Left renal cortex interstitium (tissue), 4 donors: ENCODE measurements at regions not wholly inside any gene's neighbourhood (a gene's known extent, or its start where the extent isn't known, plus 50 kb on each side); places are given as distances from the start of the nearest gene placed in this dataset.

ENCODE experiments used
- DNase-seq, 4 donors: peaks; one replicate each; pipeline ENCODE4 v3.0.0-alpha.2; 2013; ENCODE audit warnings: low read depth in 4 of 4, low spot score in 2 of 4, missing footprints in 1 of 4

DNA sequence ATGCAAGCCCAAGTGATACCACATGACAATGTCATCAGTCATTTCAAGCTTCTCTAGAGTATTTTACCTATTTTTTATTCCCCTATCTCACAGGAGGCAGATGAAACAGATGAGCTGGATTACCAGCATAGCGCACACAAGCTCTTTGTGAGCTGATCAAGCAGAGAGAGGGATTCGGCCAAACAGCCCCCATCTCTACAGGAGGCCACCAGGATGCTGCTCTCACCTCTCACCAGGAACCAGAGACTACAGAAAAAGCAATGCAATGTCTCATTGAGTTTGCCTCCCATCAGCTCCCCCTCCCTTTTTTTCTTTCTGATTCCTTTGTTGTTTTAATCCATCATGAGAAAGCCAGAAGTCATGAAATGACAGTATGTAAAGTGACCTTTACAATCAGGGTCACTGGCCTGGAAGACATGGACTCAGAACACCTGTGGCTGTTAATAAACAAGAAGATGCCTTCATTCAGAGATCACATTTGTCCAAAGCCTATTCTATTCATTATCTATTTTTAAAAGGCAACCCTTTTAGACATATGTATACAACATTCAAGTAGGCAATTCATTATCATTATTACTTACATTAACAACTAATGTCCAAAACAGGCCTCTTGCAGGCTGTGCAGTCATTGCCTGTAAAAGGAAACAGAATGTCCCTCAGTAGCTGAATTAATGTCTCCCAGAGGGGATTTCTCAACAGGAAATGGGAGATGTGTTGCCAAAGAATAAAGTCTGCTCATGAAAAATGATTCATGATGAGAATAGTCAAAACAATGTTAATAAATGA, 656.6 kb downstream of the TBC1D4 start:
- DNase-seq = peak; percentile 7 to 13 (median 10)

DNA sequence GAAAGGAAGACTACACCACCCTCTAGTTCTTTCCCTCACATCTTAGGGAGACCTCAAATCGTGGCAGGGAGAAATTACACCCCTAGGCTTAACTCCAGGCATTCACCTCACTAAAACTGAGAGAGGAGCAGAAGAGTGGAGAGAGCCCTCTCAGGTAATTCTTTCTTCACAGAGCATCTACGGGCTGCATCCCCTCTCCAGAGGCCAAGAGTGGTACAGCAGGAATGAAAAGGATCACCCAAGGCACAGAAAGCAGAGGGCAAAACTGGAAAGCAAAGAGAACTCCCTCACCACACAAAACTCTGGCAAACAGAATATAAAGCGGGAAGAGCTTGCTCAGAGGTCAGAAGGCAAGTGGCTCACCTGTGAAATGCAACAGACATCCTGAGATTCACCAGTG, 661.2 kb downstream of the TBC1D4 start:
- DNase-seq = no peak

DNA sequence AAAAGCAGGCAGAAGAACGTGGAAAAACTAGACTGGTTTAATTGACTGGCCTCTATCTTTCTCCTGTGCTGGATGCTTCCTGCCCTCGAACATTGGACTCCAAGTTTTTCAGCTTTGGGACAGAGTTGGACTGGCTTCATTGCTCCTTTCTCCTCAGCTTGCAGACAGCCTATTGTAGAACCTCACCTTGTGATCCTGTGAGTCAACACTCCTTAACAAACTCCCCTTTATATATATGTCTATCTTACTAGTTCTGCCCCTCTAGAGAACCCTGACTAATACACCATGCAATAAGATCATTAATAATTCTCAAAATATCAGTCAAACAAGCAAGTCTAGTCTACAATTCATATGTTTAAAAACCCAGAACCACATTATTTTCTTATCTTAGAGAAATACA, 662.4 kb downstream of the TBC1D4 start:
- no peak for DNase-seq

DNA sequence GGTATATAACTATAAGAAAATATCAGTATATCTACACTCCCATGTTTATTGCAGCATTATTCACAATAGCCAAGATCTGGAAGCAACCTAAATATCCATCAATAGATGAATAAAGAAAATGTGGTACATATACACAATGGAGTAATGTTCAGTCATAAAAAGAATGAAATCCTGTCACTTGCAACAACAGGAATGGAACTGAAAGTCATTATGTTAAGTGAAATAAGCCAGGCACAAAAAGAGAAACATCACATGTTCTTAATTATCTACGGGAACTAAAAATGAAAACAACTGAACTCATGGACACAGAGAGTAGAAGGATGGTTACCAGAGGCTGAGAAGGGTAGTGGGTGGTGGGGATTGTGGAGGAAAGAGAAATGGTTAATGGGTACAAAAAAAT, 665.2 kb downstream of the TBC1D4 start:
- no peak for DNase-seq

DNA sequence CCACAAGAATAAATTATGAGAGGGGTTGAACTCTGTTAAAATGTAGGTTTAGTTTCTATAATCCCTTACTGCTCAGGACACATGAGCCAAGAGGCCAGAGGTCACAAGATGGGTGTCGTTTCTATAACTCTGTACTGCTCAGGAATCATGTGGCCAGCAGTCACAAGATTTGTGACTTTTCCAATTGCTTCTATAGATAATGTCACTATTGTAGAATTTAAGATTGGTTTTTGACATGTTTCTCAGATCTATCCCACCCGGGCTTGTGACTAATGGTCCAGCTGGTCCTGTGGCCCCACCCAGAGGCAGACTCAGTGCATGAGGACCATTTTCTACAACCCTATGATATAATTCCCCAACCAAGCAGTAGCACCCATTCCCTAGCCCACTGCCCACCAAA, 662.0 kb upstream of the KLF12 start:
- DNase-seq = no peak

DNA sequence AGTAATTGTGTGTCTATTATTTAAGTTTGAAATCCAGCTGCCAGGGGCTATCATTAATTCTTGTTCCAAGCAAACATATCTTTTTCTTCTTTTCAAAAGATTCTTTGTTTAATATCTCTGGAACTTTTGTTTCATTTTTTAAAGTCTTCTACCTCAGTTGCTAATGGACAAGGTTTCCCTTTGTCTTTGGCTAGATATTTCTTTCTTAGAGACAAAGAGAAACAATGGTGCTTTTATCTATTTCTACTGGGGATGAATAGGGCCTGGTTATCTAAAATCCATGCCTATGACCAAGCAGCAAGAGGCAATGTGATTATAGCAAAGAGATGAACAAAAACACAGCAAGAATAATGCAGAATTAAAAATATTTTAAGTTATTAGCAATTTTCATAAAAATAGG, 661.3 kb upstream of the KLF12 start:
- DNase-seq = no peak

DNA sequence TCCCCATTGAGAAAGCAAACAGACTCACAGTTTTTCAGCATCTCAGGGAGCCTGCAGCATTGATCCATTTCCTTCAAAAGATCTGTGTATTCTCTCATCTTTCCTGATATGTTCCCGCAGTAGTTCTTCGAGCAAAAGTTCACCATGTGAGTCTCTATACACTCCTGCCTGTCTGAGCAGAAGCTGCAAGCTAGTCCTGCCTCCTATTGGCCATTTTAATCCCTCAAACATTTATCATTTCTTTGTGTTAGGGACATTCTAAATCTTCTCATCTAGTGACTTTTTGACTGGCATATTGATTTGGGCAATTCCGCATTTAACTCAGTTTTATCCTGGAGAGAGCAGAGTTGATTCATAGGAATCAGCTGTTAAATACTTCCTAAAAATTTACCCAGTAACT, 660.4 kb upstream of the KLF12 start:
- DNase-seq = no peak

DNA sequence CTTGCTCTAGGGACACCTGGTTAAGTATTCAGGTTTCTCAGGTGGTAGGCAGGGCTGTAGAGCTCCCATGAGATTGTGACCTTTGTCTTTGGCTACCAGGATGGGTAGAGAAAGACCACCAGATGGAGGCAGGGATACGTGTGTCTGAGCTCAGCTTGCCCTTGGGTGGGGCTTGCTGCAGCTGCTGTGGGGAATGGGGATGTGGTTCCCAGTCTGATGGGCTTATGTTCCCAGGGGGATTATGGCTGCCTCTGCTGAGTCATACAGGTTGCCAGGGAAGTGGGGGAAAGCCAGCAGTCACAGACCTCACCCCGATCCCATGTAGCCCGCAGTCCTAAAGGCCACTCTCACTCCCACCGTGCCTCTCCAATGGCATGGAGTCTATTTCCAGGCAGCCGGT, 659.9 kb upstream of the KLF12 start:
- no peak for DNase-seq

DNA sequence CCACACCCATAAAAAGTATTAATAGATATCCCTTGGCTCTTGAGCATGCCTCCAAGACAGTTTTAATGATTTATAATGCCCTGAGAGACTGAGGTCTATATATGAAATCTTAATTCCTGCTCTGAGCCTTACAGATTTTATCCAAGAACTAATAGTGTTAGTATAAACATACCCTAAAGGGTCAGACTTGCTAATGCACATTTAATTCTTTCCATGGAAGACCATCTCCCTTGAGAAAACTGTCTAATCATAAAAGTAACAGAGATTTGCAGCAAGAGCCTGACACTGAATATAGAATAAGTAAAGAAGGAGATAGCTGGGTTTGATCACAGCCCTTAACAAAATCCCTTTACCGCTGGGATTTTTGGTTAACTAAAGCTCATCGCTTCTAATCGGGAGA, 650.8 kb upstream of the KLF12 start:
- no peak for DNase-seq

DNA sequence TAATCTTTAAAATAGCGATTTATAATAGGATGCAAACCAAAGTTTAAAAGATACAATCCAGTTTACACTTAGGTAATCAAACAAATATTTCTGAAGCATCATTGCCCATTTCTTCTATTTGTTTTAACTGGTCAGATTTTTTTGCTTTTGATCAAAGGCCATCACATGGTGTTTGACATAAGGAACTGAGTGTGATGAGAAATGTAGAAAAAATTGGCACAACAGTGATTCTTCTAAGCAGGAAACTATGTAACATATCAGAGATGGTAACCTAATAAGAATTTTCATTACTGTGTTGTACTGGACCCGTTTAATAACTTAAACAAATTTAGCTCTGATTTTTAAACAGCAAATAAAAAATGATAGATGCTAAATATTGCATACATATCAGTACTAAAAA, 644.7 kb upstream of the KLF12 start:
- DNase-seq = no peak

DNA sequence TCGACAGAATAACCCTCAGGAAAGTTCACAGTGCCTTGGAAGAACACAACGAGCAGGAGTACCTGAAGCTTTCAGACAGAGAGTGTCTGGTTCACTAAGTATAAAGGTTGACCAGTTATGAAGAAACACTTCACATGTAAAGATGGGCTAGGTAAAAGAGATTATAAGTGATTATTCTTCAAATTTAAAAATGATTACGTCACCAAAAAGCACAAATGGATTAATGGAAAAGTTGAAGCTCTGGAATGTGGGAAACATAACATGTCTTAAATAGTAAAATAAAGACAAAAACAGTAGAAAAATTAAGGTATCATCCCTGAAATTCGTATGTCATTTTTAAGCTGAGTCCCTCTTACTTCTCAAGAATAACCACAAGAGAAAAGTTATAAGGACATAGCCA, 643.9 kb upstream of the KLF12 start:
- no peak for DNase-seq

DNA sequence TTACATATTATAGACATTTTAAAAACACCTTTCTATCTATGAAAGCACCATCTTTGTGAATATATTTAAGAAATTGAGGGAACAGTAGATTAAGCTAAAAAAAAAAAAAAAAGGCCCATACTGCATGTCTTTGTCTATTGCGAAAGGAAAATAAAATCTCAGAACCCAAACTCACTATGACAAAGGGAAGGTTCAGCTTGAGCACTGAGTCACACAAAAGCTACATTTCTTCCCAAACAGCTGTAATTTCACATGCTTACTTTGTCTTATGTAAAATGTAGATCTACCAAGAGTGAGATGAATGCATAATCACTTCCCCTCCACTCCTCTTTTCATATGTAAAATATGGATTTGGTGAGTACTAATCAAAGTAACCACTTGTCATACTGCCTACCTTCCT, 640.1 kb upstream of the KLF12 start:
- no peak for DNase-seq

DNA sequence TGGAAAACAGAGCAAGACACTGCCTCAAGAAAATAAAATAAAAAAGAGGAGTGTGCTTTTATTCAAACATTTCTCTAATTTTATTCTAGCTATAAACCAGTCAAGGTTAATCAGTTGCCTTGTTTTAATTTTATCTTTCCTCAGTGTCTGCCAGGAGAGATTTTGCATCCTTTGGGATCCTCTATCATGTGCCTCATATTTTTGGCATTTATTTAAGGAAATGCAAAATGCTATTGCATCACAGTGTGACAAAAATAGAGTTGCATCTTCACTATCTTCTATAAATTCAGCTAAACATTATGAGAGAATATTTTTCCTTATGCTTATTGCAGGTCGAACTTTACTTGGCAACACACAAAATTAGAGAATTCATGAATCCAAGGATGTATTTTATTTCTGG, 639.0 kb upstream of the KLF12 start:
- no peak for DNase-seq

DNA sequence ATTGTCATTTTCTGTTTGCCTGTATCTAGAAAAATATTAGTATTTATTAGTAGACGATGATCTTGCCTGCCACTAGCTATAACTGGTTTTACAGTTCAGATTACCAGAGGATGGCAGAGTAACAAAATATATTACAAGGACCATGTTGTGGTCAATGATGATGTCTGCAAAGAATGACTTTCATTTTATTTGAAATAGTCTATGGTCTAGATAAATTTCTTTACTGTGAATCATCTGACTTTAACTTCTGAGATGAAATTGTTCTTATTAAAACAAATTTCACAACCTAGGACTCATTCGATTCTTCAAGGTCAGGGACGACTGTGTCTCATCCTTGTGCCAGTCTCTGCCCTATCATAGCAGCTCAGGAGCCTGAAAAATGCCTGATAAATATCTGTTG, 637.8 kb upstream of the KLF12 start:
- DNase-seq = no peak

DNA sequence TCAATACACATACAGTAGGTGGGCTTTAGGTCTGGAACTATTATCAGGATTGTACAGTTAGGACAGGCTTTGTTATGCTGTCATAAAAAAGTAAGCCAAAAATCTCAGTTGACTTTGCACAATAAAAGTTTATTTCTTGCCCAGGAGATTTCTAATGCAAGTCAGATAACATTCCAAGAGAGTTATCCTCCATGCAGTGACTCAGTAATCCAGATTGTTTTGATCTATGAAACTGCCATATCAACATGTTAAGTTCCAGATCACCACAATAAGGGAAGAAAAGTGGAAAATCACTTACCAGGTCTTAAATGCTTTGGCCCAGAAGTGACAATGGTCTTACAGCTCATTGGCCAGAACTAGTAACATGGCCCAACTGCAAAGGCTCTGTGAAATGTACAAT, 636.2 kb upstream of the KLF12 start:
- DNase-seq = no peak

DNA sequence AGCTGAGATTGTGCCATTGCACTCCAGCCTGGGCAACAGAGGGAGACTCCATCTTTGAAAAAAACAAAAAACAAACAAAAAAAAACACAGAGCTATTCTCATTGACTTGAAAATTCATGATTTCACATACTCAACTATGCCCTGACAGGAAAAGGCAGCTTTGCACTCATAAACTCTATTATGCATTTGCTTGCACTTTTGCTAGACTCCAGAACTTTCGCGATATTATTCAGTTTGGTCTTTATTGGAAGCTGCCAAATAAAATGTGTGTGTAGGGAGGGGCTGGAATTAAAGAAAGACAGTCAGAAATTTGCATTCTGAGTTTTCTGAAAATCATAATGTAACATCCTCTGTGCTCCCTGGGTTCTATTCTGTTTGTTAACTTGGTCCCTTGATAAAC, 635.1 kb upstream of the KLF12 start:
- no peak for DNase-seq

DNA sequence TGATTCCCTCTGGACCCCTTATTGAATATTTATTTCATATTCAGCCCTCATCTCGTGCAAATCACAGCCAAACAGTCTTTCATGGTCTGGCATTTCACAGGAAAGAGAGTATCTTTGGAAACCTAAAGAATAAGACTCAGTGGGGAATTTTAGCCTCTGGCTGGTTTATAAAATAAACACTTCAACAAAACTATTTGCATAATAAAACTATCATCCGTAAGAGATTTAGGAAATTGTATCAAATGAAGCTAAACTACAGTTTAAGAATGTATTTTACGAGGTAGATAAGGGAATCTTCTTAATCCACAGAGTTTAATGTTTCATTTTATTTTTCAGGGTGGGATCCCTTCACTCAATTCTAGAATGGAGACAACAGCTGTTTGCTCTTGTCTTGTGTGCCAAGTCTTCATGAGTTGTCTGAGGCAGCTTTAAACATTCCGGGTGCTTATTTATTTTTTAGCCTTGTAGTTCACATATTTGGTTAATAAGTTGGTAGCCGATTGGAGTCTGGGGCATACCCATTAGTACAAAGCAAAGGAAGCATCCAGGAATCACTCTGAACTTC, 634.4 kb upstream of the KLF12 start:
- no peak for DNase-seq

DNA sequence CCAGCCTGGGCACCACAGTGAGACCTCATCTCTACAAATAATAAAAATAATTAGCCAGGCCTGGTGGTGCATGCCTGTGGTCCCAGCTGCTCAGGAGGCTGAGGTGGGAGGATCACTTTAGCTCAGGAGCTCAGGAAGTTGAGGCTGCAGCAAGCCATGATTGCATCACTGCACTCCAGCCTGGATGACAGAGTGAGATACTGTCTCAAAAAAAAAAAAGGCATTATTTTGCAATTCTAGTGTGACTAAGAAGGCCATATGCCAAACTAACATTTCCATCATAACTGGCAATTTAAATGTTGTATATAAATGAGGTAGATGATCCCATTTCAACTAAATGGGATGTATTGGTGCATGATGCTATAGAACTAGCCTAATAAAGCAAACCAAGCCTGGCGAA, 632.8 kb upstream of the KLF12 start:
- DNase-seq = no peak

DNA sequence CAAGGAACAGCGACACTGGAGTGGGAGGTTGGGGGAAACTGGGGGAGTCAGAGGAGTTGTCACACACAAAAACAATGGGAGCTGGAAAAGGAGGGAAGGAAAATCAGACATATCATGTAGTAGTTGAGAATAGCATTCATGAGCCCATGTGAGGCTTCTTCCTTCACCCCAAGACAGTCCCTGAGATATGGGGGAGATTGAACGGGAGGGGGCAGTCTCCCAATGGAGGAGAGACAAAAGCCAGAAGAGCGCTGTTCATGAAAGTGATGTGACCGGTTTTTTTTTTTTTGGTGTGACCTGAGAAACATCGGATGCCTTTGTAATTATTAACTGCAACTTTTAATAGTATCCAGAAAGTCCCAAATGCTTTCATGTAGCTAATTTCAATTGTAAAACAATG, 631.8 kb upstream of the KLF12 start:
- no peak for DNase-seq

DNA sequence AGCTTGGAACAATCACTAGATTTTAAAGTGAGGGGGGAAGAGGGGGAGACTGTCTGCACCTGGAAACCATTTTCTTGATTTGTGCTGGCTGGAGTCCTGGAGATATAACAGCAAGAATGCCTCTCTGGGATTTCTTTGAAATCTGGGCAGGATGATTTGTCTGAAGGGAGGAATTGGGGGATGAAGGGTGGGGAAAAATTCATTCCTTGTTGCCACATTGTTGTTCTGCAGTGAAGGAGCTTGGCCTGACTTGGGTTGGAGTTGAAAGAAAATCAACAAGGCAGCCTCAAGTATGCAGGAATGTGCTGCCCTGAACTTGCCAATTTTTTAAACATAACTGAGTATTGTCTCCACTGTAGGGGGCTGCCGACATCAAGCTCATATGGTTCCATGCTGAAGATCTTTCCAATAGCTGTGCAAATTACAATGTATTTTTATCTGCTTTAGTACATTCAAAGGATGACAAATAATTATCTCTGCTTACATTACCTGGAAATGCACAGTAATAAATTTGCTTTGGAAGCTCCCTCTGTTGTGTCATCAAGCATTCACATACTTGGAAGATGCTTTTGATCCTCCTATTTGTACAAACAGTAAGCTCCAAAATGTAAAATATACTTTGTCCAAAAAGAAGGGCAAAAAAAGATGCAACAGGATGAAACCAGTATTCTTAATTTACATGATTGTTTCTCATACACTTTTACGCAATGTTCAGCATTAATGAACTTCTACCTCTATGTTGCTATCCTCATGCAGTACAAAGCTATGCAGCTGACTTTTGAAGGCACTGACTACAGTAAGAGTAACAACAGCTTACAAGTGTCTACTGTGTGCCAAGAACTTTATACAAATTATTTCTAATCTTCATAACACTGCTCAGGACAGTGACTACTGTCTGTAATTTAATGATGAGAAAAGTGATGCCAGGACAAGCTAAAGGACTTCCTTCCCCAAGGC, 627.9 kb upstream of the KLF12 start:
- DNase-seq = no peak

DNA sequence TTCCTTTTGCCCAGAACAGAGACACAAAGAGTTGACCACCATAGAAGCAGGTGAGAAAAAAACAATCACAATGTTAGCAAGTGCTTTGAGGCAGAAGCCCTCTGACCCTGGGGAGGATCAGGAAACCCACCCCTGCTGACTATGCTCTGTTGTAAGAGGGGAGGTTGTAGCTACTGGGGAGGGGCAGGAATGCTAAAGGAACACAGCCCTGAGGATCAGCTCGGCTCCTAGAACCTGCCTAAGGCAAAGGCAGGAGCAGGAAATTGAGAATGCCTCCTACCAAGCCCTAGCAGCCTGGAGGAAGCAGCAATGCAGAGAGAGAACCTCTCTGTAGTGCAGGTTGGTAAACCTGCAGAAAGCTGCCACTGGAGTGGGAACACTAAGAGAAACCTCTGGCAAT, 624.0 kb upstream of the KLF12 start:
- DNase-seq = no peak

DNA sequence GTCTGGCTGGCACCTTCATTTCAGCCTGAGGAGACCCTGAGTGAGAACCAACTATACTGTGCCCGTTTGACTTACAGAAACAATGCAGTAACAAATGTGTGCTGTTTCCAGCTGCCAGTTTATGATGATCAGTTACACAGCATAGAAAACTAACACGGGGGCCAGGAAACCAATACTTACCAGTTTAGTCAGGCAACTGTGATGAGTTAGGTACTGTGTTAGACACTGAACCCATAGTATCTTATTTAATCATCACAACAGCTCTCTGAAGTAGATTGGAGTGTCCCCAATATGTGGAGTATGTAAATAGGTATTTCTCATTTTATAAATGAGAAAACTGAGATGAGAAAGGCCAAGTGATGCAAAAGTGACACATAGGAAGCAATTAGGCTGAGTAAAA, 620.9 kb upstream of the KLF12 start:
- no peak for DNase-seq
